A549 (cell line): ENCODE measurements at regions not wholly inside any gene's neighbourhood (a gene's known extent, or its start where the extent isn't known, plus 50 kb on each side); places are given as distances from the start of the nearest gene placed in this dataset.

Experiments
- ATOH8 ChIP-seq: fragments of 250-450 bp; sonication (Bioruptor Pico); IDR thresholded peaks from 2 replicates; pipeline ENCODE4 v1.5.0; 2020; ENCODE audit warnings: low read depth, mild to moderate bottlenecking, moderate library complexity
- BHLHE40 ChIP-seq: IDR thresholded peaks from 2 replicates; pipeline ENCODE4 v1.6.1; 2012; ENCODE audit warnings: low read depth, low read length, inconsistent platforms
- CBX8 ChIP-seq: fragments of 200-600 bp; sonication (generic); IDR thresholded peaks from 2 replicates; pipeline ENCODE4 v1.6.1; 2016
- CEBPB ChIP-seq, 2 experiments: fragments of >200 bp in 1 of 2; sonication (Bioruptor Twin) in 1 of 2; formaldehyde crosslinking in 1 of 2; IDR thresholded peaks; 2 replicates each; pipeline ENCODE4 v1.6.1; 2012 to 2016
- CTCF ChIP-seq: fragments of >200 bp; sonication (Bioruptor Twin); formaldehyde crosslinking; IDR thresholded peaks from 3 replicates; pipeline ENCODE4 v1.5.1; 2016
- EP300 ChIP-seq, 2 experiments: fragments of >200 bp; sonication (Bioruptor Twin); formaldehyde crosslinking; IDR thresholded peaks; 2 replicates in 1 of 2; 3 replicates in 1 of 2; pipeline ENCODE4 v1.6.1; 2016 to 2017
- FOSL2 ChIP-seq, 2 experiments: fragments of 450-650 bp in 1 of 2; fragments of >200 bp in 1 of 2; sonication (Bioruptor Twin) in 1 of 2; formaldehyde crosslinking; IDR thresholded peaks; 2 replicates each; pipeline versions ENCODE4 v1.5.0 to v1.6.1; 2016 to 2020; ENCODE audit warnings: mild to moderate bottlenecking in 1 of 2, moderate library complexity in 1 of 2
- JUN ChIP-seq, 2 experiments: fragments of >200 bp; sonication (Bioruptor Twin); formaldehyde crosslinking; IDR thresholded peaks; 2 replicates in 1 of 2; 3 replicates in 1 of 2; pipeline ENCODE4 v1.6.1; 2016 to 2017
- POLR2A ChIP-seq: IDR thresholded peaks from 2 replicates; pipeline ENCODE4 v1.6.1; 2012; ENCODE audit warnings: mild to moderate bottlenecking, low read length
- RARB ChIP-seq: fragments of 250-450 bp; sonication (Bioruptor Pico); IDR thresholded peaks from 2 replicates; pipeline ENCODE4 v1.8.0; 2021; ENCODE audit warnings: mild to moderate bottlenecking, moderate library complexity
- TP53 ChIP-seq: fragments of 250-450 bp; sonication (Bioruptor Pico); IDR thresholded peaks from 2 replicates; pipeline ENCODE4 v1.5.0; 2021; ENCODE audit warnings: mild to moderate bottlenecking, moderate library complexity
- ZSCAN20 ChIP-seq: fragments of 250-450 bp; sonication (Bioruptor Pico); IDR thresholded peaks from 2 replicates; pipeline ENCODE4 v1.8.0; 2022; ENCODE audit warnings: mild to moderate bottlenecking, moderate library complexity

GRCh38 chr9:87227456-87227855 is 270.2 kb upstream of the DAPK1 start:
- TF ChIP-seq ZSCAN20 (CRISPR knock-in tag) (no peak), CTCF (no peak), BHLHE40 (no peak), RARB (CRISPR knock-in tag) (no peak), EP300 (IDR thresholded peaks at IDR 0.05) (no peak), ATOH8 (CRISPR knock-in tag) (no peak), CEBPB (IDR thresholded peaks at IDR 0.05) (no peak), TP53 (CRISPR knock-in tag) (no peak), JUN (IDR thresholded peaks at IDR 0.05) (no peak), POLR2A (no peak), FOSL2 (IDR thresholded peaks at IDR 0.05) (no peak), FOSL2 (CRISPR knock-in tag; IDR thresholded peaks at IDR 0.05) (no peak), CBX8 (no peak)
